ENCODE measurements at regions not wholly inside any gene's neighbourhood (a gene's known extent, or its start where the extent isn't known, plus 50 kb on each side); places are given as distances from the start of the nearest gene placed in this dataset.
"Not testable (repeated sequence)": the region's sequence is repeated elsewhere in the genome, so short reads cannot be mapped to it uniquely, and the experiment has no call there.

DNA sequence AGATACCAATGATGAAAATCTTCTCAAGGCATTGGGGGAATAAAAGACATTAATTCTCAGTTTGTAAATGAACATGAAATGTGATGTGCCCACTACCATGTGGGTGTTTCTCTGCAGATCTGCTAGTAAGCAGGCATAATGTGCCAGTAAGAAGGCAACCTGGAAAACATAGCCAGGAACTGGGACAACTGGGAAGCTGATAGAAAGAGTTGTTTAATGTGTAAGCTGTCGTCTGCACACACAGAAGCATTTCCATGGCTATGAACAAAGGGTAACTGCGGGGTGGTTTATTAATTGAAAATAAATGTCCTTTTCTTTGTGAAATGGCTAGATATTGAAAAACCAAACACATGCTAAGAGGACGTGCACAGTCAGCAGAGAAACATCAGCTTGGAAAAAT is 52.0 kb downstream of the ZC3H11B start:
- in situ Hi-C loops (cut with HindIII; ENCODE audit: low sequenced_read_pairs) = loop anchor here (10.0 kb wide), 2 partner anchors 176 to 546 kb away; no protein-coding TSS in a partner anchor

DNA sequence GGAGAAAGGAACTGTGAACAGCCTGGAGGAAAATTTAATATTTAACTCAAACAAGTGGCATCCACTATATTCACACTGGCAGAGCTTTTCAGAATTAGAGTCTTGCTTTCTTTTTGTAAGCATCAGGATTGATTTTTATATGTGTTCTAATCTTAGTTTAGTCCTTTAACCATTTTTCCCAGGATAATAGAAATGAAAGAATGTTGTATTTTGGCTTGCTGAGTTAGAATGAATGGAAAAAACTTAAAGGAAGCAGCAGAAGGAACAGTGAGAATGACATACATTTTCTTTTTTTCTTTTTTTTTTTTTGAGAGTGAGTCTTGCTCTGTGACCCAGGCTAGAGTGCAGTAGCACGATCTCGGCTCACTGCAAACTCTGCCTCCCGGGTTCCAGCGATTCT is 53.0 kb downstream of the ZC3H11B start:
- in situ Hi-C loops (cut with HindIII; ENCODE audit: low sequenced_read_pairs) = loop anchor here (10.0 kb wide), 2 partner anchors 175 to 545 kb away; no protein-coding TSS in a partner anchor

DNA sequence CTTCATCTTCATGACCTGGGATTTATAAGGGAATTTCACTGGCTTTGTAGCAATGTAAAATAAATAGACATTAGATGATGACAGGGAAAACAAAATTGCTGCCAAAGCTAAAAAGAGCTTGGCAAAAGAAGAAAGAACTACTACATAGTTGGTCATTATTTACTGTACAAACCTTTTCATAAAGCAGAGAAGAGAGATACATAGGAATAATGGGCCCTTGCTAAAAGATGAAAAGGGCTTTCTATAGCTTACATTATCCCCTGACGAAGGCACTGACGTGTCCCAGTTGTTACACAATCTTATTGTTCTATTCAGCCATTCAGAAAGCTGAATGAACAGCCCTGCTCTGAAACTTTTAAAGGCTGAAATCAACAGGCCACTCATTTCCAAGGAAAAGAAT is 57.1 kb downstream of the ZC3H11B start:
- in situ Hi-C loops (cut with HindIII; ENCODE audit: low sequenced_read_pairs) = no loop called here

DNA sequence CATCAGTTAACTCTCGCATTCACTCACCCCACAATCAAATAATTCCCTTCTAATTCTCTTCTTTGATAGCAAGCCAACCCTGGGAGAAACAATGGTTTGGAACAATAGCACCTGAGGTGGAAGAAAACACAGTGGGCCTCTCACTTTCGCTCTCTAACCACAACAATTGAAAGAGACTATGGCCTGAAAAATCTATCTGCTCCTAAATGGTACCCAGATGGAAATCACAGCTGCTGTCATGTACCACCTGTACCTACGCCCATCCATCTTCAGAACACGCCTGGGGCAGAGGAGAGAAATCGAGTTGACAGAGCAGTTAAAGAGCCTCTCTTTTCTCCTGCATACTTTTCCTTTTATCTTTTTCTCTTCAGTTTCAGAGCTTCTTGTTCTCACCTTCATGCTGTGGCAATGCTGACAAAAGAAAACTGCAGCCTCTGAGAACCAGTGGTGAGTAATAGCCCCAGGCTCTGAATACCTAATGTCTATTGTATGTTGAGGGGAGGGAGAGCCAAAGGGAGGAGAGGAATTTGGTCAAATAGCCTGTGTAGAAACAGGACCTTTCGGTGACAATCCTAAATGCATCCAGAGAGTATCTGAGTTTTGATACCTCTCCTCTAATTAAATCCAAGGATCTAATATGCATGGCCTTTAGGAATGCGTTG is 57.7 kb downstream of the ZC3H11B start:
- in situ Hi-C loops (cut with HindIII; ENCODE audit: low sequenced_read_pairs) = no loop called here

DNA sequence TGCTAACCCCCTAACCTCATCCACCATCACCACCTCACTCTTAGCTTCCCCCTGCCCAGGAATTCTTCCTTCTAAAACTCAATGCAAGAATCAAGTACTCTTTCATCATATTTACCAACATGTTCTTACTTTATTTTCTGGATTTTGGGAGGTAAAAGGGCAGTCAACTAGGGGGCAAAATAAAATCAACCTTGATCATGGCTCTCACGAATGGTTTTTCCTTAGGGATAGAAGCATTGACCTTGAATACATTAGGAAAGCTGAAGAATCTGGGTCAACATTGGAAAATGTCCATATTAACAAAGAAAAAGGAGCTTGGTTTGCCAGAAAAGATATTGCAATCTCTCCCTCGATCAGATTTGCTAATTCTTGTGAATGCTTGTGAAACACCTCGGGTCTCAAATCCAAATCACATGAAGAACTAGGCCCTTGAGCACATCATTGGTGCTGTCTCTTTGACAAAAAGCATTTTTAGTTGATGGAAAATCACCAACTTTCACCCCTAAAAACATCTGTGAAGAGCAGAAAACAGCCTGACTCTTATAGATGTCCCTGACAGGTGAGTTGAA is 58.9 kb downstream of the ZC3H11B start:
- in situ Hi-C loops (cut with HindIII; ENCODE audit: low sequenced_read_pairs) = no loop called here

DNA sequence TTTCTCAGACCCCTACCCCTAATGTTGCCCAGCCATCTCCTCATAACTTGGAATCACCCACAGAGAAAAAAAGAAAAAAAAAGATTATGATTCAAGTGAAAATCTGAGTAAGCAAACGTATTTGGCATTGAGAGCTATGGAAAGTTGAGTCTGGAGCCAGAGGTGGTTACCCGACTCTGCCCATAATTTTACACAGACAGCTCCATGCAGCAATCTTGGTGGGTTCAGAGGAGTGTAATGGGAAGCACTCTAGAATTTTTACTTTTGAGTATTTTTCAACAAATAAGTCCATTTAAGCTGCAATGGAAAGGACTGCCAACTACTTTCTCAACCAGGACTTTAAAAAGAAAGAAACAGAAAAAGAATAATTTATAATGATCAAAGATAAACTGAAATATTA is 62.7 kb downstream of the ZC3H11B start:
- in situ Hi-C loops (cut with HindIII; ENCODE audit: low sequenced_read_pairs) = no loop called here

DNA sequence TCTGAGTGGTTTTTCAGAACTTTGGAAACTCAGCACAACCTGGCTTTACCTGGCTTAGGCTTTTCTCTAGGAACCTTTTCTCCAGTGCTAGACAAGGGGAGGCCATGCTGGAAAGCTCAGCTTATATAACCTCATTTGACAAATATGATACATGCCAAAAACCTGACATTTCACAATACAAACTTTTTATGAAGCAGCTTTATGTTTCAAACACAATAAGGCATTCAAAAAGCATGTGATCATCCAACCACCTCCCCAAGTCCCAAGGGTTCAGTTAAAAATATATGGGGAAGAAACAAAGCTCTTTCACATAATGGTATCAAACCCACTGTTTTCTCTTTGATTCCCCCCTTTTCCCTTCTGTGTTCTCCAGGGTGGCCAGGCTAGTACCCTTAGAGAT is 63.7 kb downstream of the ZC3H11B start:
- in situ Hi-C loops (cut with HindIII; ENCODE audit: low sequenced_read_pairs) = no loop called here

DNA sequence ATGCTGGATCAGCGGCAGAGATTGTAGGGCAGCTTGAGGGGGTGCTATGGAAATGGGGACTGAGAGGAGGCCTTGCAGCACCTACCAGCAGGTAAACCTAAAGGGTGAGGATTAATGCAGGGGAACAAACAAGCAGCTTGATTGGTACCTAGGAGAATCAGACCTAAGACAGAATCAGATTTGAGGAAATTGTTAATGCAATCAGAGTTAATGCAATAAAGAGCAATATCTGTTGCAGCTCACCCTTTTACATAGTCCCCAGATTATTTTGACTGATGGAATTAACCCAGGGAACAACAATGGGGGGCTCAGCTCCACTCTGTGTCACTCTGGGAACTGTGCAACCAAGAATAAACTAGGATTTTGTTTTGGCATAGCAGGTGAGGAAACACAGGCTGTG is 64.5 kb downstream of the ZC3H11B start:
- in situ Hi-C loops (cut with HindIII; ENCODE audit: low sequenced_read_pairs) = no loop called here

DNA sequence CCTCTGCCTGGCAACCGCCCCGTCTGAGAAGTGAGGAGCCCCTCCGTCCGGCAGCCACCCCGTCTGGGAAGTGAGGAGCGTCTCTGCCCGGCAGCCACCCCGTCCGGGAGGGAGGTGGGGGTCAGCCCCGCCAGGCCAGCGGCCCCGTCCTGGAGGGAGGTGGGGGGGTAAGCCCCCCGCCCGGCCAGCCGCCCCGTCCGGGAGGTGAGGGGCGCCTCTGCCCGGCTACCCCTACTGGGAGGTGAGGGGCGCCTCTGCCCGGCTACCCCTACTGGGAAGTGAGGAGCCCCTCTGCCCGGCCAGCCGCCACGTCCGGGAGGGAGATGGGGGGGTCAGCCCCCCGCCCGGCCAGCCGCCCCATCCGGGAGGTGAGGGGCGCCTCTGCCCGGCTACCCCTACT is 67.1 kb downstream of the ZC3H11B start:
- in situ Hi-C loops (cut with HindIII; ENCODE audit: low sequenced_read_pairs) = not testable (repeated sequence)

DNA sequence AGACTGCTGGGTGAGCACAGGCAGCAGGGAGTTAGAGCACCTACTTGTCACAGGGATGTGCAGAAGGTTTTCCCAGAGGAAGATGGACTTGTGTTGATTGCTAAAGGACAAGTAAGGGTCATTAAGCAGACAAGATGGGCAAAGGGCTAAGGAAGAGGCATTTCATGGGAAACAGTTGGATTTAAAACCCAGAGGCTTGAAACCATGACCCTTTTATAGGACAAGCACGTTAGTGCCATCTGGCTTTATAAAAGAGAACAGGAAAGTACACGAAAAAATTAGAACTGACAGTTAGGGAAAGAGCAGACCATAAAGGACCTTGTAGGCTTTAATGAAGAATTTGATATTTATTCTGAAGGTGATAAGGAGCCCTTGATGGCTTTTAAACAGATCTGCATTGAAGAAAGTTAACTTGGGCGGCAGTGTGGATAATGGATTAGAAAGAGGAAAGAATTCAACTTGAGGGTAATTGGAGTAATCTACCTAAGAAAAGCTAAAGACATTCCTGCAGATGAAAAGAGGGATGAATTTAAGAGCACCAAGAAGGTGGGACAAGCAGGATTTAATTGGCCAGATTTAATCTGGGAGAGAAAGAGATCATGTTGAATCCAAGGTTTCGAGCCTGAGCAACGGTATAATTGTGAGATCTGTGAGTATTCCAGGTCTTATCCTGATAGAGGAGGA is 68.6 kb downstream of the ZC3H11B start:
- in situ Hi-C loops (cut with HindIII; ENCODE audit: low sequenced_read_pairs) = no loop called here

DNA sequence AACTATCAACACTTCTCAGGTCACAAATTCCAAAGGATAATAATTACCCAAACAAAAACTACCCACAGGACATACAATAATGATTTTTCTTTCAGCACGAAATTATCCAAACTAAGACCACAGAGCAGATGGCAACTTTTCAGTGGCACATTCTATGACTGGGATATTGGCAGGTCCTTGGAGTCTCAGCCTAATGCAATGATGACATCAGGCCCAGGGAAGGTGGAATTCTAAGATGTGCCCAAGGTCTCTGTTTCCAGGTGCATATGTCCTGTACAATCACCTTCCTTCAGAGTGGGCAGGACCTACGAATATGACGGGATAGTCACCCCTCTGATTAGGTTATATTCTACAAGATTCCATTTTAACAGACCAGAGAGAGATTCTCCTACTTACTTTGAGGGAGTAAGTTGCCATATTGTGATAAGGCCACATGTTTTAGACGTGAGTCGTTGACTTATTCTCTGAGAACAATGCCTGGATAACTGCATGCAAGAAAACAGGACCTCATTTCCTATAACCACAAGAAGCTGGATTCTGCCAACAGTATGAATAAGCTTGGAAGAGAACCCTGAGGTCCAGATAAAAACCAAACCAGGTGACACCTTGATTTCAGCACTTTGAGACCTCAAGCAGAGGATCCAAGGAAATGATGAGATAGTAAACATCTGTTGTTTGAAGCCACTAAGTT is 69.9 kb downstream of the ZC3H11B start:
- in situ Hi-C loops (cut with HindIII; ENCODE audit: low sequenced_read_pairs) = no loop called here

DNA sequence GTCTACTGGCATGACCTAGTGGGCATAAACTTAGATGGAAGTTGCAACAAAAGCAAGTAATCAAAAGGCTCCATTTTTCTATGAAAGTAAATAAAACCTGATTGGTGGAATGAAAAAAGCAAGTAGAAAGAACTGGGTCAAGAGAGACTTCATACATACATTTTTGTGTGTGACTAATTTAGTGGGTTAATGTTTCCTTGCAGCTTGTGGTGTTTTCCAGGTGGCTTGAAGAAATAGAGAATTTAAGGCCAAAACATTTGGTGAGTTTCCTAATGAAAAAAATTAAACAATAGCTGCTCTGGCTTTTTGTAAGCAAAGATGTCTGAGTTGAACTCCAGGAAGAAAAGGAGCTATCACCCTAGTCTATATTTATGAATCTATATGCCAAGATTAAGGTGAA is 71.0 kb downstream of the ZC3H11B start:
- in situ Hi-C loops (cut with HindIII; ENCODE audit: low sequenced_read_pairs) = no loop called here

DNA sequence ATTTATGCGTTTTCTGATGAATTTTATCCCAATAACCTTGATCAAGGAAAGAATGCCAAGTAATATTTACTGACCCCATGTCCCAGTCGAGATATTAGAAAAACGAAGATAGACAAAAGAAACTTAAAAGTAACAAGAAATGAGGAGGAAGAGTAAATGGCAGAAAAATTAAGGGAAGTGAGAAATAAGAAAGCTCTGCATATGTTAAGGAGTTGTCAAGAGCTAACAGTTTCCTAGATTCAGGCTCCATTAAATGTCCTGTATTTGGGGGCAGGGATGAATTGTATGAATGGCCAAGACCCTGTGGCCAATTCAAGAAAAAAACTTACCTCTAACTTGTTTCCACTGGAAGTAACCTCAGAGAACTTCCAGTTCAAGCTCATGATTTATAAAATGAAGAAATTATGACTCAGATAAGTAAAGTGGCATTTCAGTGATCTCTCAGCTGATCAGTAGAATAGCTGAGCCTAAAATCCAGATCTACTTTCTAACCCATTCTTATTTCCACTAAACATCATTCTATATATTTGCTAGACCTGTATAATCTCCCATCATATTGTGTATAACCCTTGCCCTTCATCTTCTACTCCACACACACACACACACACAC is 73.2 kb downstream of the ZC3H11B start:
- in situ Hi-C loops (cut with HindIII; ENCODE audit: low sequenced_read_pairs) = no loop called here

DNA sequence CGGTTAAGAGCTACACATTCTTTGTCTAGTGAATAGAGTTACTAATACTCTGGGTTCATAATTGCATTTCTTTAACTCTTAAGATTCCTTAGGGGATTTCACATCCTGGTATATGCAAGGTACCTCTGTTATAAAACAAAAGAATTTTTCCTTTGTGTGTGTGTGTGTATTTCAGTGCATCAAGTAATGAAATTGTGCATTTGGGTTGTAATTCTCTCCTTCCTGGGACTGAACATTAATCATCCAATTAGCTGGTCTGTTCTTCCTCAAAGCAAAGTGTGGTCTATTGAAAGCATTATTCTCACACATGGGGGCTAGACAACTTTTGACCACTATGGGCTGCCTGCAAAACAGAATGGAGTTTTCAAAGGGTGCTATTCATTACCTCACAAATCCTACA is 74.0 kb downstream of the ZC3H11B start:
- in situ Hi-C loops (cut with HindIII; ENCODE audit: low sequenced_read_pairs) = no loop called here

DNA sequence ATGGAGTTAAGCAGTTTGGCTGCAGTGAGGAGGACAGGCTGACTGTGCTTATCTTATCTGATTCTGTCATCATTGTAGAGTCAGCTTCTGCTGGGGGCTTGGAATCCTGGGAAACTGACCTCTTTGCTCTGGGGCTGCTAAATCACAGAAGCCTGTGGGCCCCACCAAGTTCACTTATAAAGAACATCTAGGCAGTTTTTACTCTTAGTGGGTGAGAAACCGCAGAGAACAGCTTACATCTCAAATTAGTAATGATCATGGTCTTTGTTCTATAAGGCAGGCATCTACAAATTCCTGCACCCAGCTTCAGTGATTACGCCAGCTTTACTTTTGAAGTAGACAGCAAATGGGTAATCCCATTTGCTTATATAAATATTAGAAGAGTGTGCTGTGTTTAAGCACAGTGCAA is 75.7 kb downstream of the ZC3H11B start:
- in situ Hi-C loops (cut with HindIII; ENCODE audit: low sequenced_read_pairs) = no loop called here

DNA sequence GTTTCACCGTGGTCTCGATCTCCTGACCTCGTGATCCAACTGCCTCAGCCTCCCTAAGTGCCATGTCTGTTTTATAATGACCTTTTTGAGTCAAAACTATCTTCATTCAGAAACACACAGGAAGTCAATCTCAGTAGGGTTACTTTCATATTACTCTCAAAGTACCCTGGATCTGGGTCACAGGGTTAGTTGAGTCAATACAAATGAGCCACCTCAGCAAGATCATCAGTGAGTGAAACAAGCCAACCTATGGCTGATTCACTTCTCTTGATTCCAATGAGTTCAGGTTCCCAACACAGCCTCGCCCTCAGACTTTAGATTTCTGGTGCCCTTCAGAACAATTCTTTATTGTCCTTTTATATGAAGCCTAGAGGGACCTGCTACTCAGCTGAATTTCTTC is 76.9 kb downstream of the ZC3H11B start:
- in situ Hi-C loops (cut with HindIII; ENCODE audit: low sequenced_read_pairs) = no loop called here

DNA sequence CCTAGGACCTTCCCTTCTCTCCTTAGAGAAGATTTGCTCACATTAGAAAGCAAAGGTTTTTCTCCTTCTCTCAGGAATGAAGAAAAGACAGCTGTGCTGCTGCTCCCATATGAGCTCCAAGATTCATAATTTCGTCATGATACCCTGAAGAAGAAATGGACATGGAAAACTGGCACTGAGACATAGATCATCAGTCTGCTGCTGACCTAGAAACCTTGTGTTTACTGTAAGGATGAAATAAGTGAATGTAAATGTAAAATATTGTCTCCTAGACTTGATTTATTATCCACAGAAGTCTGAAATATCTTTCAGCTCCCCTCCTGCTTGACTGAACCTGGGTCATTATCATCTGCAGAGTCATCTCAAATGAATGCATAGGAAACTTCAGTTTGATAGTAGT is 77.9 kb downstream of the ZC3H11B start:
- in situ Hi-C loops (cut with HindIII; ENCODE audit: low sequenced_read_pairs) = no loop called here

DNA sequence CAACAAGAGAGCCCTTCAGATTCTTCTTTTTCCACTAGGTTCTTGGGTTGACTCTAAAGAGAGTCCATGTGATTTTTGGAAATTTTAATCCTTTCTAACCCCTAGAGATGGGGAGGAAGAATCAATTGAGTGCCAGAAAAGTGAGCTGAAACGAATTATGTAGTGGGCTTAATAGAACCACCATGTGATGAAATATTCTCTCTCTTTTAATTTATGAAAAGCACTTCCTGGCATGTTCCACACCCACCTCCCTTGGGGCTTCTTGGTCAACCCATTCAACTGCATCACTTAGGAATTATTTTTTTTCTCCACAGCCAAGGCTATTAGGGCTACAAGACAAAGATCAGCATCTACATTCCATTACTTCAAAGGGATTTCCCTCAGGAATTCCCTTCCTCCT is 79.6 kb downstream of the ZC3H11B start:
- in situ Hi-C loops (cut with HindIII; ENCODE audit: low sequenced_read_pairs) = no loop called here

DNA sequence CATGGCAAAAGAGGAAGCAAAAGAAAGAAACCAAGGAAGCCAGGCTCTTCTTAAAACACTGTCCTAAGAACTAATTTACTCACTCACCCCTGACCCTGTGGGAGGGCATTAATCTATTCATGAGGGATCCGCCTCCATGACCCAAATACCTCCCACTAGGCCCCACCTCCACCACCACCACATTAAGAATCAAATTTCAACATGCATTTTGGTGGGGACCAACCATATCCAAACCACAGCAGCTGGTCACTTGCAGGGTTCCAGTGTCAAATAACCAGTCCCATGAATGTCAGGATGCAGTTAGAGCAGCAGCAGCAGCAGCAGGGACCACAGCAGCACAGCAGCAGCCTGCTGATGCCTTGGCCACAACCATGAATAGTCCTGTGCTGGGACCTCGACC is 83.8 kb downstream of the ZC3H11B start:
- in situ Hi-C loops (cut with HindIII; ENCODE audit: low sequenced_read_pairs) = no loop called here

DNA sequence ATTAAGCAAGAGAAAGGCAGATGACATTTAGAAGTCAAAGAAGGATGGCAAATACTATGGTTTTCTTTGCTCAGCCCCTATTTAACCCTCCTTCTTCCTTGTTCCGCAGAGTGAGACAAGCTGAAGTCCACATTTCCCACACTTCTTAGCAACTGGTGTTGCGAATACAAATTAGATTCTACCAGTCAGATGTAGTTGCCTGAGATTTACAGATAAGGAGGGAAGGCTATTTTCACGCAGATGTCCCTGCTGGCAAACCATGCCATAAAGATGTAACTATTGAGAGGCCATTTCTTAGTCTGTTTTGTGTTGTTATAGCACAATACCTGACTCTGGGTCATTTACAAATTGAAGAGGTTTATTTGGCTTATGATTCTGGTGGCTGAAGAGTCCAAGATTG is 84.3 kb downstream of the ZC3H11B start:
- in situ Hi-C loops (cut with HindIII; ENCODE audit: low sequenced_read_pairs) = no loop called here

DNA sequence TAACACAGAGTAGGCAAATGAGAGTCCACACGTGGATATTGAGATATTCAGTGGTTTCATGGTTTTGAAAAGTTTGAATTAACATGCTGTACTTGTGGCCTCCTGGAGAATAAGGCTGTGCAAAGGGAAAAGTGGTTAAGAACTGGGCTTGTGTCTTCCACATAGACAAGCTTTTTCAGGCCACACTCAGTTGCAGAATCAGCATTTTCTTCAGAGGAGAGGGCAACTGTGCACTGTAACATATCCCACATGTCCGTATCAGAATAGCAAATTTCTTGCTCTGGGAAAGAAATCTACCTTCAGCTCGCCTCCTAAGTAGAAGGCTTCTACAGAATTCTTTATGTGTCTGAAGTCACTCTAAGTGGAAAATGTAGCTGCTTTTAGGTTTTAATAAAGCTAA is 84.9 kb downstream of the ZC3H11B start:
- in situ Hi-C loops (cut with HindIII; ENCODE audit: low sequenced_read_pairs) = no loop called here

Data from DLD1 (cell line).